Stomach (tissue), 4 donors: ENCODE measurements at regions not wholly inside any gene's neighbourhood (a gene's known extent, or its start where the extent isn't known, plus 50 kb on each side); places are given as distances from the start of the nearest gene placed in this dataset.

Experiments
- EP300 ChIP-seq: sonication (generic); formaldehyde crosslinking; IDR thresholded peaks from one replicate; pipeline ENCODE4 v1.6.1; 2017; ENCODE audit warnings: antibody characterized with exemption
- POLR2A ChIP-seq, 4 donors: fragments of 450-650 bp; IDR thresholded peaks; one replicate each; pipeline ENCODE4 v1.6.1; 2016; ENCODE audit warnings: antibody characterized with exemption in 4 of 4, control low read depth in 2 of 4, mild to moderate bottlenecking in 1 of 4, moderate library complexity in 1 of 4
- POLR2AphosphoS5 ChIP-seq, 3 donors: sonication (generic); formaldehyde crosslinking; IDR thresholded peaks; one replicate each; pipeline ENCODE4 v1.6.1; 2016; ENCODE audit warnings: antibody characterized with exemption in 3 of 3
- TF ChIP-seq, protein P1 (sequence below), 7 experiments: fragments of 450-650 bp in 4 of 7; fragments of 200-600 bp in 3 of 7; sonication (generic) in 3 of 7; IDR thresholded peaks; one replicate each; pipeline ENCODE4 v1.5.1; 2016 to 2019; ENCODE audit warnings: antibody characterized with exemption in 7 of 7, control low read depth in 2 of 7, mild to moderate bottlenecking in 1 of 7

DNA sequence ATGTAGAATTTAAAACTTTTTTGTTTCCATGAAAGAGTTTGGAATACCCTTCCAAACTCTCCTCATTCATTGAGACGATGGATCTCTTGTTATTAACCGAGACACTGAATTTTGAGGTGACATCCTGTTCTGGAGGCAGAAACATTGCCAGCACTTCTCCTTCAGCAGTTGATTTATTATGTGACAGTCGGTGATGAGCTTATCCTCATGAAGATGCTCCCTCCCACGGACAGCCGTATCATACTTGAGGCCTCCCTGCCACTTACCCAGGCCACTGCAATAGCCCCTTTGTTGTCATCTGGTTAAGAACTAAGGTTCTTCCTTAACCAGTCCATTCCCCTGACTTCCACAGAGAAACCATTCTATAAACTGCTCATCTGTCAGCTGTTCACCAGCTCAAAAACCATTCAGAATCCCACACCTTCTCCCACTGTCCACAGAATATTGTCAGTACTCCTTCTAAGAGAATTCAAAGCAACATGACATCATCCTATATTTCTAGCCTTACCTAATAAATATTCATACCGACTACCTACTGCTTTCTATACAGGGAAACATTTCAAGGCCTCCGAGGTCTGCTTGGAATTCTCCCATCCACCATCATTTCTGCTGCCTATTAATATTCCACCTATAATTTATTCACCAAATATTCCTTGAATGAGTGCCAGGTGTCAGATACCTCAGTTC, 139.0 kb upstream of the TRIB2 start:
- TF ChIP-seq, protein P1, sequence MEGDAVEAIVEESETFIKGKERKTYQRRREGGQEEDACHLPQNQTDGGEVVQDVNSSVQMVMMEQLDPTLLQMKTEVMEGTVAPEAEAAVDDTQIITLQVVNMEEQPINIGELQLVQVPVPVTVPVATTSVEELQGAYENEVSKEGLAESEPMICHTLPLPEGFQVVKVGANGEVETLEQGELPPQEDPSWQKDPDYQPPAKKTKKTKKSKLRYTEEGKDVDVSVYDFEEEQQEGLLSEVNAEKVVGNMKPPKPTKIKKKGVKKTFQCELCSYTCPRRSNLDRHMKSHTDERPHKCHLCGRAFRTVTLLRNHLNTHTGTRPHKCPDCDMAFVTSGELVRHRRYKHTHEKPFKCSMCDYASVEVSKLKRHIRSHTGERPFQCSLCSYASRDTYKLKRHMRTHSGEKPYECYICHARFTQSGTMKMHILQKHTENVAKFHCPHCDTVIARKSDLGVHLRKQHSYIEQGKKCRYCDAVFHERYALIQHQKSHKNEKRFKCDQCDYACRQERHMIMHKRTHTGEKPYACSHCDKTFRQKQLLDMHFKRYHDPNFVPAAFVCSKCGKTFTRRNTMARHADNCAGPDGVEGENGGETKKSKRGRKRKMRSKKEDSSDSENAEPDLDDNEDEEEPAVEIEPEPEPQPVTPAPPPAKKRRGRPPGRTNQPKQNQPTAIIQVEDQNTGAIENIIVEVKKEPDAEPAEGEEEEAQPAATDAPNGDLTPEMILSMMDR (IDR thresholded peaks at IDR 0.05) = no peak
- TF ChIP-seq POLR2A (IDR thresholded peaks at IDR 0.05) (no peak), EP300 (no peak), POLR2AphosphoS5 (IDR thresholded peaks at IDR 0.05) (no peak)
